ENCODE measurements at regions not wholly inside any gene's neighbourhood (a gene's known extent, or its start where the extent isn't known, plus 50 kb on each side); places are given as distances from the start of the nearest gene placed in this dataset.

GRCh38 chr3:74059923-74060600 lies 435.3 kb upstream of the PDZRN3 start:
- intact Hi-C loops (cut with micrococcal nuclease; ENCODE audit: unreplicated experiment): no loop called here
- Mint-ChIP-seq H3K27me3 (ENCODE audit: unreplicated experiment) (no peaks in the 10 kb centered on the region), H3K9me3 (ENCODE audit: low read depth, unreplicated experiment) (peaks cover 16% of the 10 kb centered on the region), H3K27ac (ENCODE audit: unreplicated experiment) (no peak overlapping the region), H3K4me3 (ENCODE audit: low read depth, unreplicated experiment) (no peak overlapping the region), H3K36me3 (ENCODE audit: insufficient read depth, unreplicated experiment) (no peaks in the 10 kb centered on the region), H3K4me1 (ENCODE audit: low read depth, unreplicated experiment) (no peaks in the 10 kb centered on the region)
- no peak for DNase-seq
- CTCF ChIA-PET: no interaction called here
- no TSS peak for BruUV-seq (replicated peaks)
- TF ChIP-seq CTCF (IDR thresholded peaks at IDR 0.05; ENCODE audit: unreplicated experiment): no peak

GRCh38 chr3:74059301-74059922 lies 434.7 kb upstream of the PDZRN3 start:
- no peak for TF ChIP-seq CTCF (IDR thresholded peaks at IDR 0.05; ENCODE audit: unreplicated experiment)
- BruUV-seq (replicated peaks): no TSS peak
- peaks cover 20% of the 10 kb centered on the region for H3K9me3 Mint-ChIP-seq (ENCODE audit: low read depth, unreplicated experiment)
- H3K27me3 Mint-ChIP-seq (ENCODE audit: unreplicated experiment): no peaks in the 10 kb centered on the region
- H3K27ac Mint-ChIP-seq (ENCODE audit: unreplicated experiment): no peak overlapping the region
- no peaks in the 10 kb centered on the region for H3K4me1 Mint-ChIP-seq (ENCODE audit: low read depth, unreplicated experiment)
- no peak for DNase-seq
- CTCF ChIA-PET: no interaction called here
- H3K4me3 Mint-ChIP-seq (ENCODE audit: low read depth, unreplicated experiment): no peak overlapping the region
- intact Hi-C loops (cut with micrococcal nuclease; ENCODE audit: unreplicated experiment): no loop called here
- no peaks in the 10 kb centered on the region for H3K36me3 Mint-ChIP-seq (ENCODE audit: insufficient read depth, unreplicated experiment)

- CTCF ChIA-PET: no interaction called here
- no peak for TF ChIP-seq CTCF (IDR thresholded peaks at IDR 0.05; ENCODE audit: unreplicated experiment)
- H3K27me3 Mint-ChIP-seq (ENCODE audit: unreplicated experiment): no peaks in the 10 kb centered on the region
- H3K9me3 Mint-ChIP-seq (ENCODE audit: low read depth, unreplicated experiment): peaks cover 15% of the 10 kb centered on the region
- no peaks in the 10 kb centered on the region for H3K36me3 Mint-ChIP-seq (ENCODE audit: insufficient read depth, unreplicated experiment)
- intact Hi-C loops (cut with micrococcal nuclease; ENCODE audit: unreplicated experiment): no loop called here
- no peak for DNase-seq
- H3K4me3 Mint-ChIP-seq (ENCODE audit: low read depth, unreplicated experiment): no peak overlapping the region
- H3K4me1 Mint-ChIP-seq (ENCODE audit: low read depth, unreplicated experiment): no peaks in the 10 kb centered on the region
- no TSS peak for BruUV-seq (replicated peaks)
- no peak overlapping the region for H3K27ac Mint-ChIP-seq (ENCODE audit: unreplicated experiment)
Observed at GRCh38 chr3:74057169-74057568, 432.4 kb upstream of the PDZRN3 start.

GRCh38 chr3:74055061-74055460 lies 430.3 kb upstream of the PDZRN3 start:
- TF ChIP-seq CTCF (IDR thresholded peaks at IDR 0.05; ENCODE audit: unreplicated experiment): no peak
- no TSS peak for BruUV-seq (replicated peaks)
- Mint-ChIP-seq H3K27ac (ENCODE audit: unreplicated experiment) (no peak overlapping the region), H3K4me3 (ENCODE audit: low read depth, unreplicated experiment) (no peak overlapping the region), H3K4me1 (ENCODE audit: low read depth, unreplicated experiment) (no peaks in the 10 kb centered on the region), H3K27me3 (ENCODE audit: unreplicated experiment) (no peaks in the 10 kb centered on the region), H3K9me3 (ENCODE audit: low read depth, unreplicated experiment) (peaks cover 12% of the 10 kb centered on the region), H3K36me3 (ENCODE audit: insufficient read depth, unreplicated experiment) (no peaks in the 10 kb centered on the region)
- CTCF ChIA-PET: no interaction called here
- intact Hi-C loops (cut with micrococcal nuclease; ENCODE audit: unreplicated experiment): no loop called here
- no peak for DNase-seq

Measured in Calu3 (cell line).